Keratinocyte (primary cell): ENCODE measurements at regions not wholly inside any gene's neighbourhood (a gene's known extent, or its start where the extent isn't known, plus 50 kb on each side); places are given as distances from the start of the nearest gene placed in this dataset.

Experiments
- DNase-seq: peaks from one replicate; pipeline ENCODE4 v3.0.0-alpha.2; 2011; ENCODE audit warnings: low read depth, missing footprints, low spot score
- FAIRE-seq: peaks from 2 replicates; lab custom pipeline; 2011; peaks lifted over from hg19 to GRCh38; lab: Jason Lieb, UNC
- H2AFZ ChIP-seq: 2 replicates; pipeline ENCODE4 v1.6.0; 2012; ENCODE audit warnings: low read length, control low read depth, inconsistent platforms; ENCODE audit not compliant: control insufficient read depth
- H3K27ac ChIP-seq: 2 replicates; pipeline ENCODE4 v1.5.1; 2011; ENCODE audit warnings: low read length; ENCODE audit not compliant: control insufficient read depth, insufficient read depth
- H3K27me3 ChIP-seq: 3 replicates; pipeline ENCODE4 v1.6.0; 2011; ENCODE audit warnings: low read length; ENCODE audit not compliant: control insufficient read depth, insufficient read depth; ENCODE audit errors: extremely low read depth
- H3K36me3 ChIP-seq, 2 experiments: 2 replicates in 1 of 2; 3 replicates in 1 of 2; pipeline ENCODE4 v1.5.1; 2011; ENCODE audit warnings: low read length in 2 of 2, mild to moderate bottlenecking in 1 of 2; ENCODE audit not compliant: control insufficient read depth in 2 of 2, insufficient read depth in 2 of 2; ENCODE audit errors: extremely low read depth in 1 of 2
- H3K4me1 ChIP-seq: 3 replicates; pipeline ENCODE4 v1.5.1; 2011; ENCODE audit warnings: low read length; ENCODE audit not compliant: control insufficient read depth, insufficient read depth; ENCODE audit errors: extremely low read depth
- H3K4me2 ChIP-seq: 3 replicates; pipeline ENCODE4 v1.6.0; 2011; ENCODE audit warnings: low read depth, low read length; ENCODE audit not compliant: control insufficient read depth, insufficient read depth; ENCODE audit errors: extremely low read depth
- H3K4me3 ChIP-seq, 3 experiments: fragments of 200-600 bp in 1 of 3; sonication (generic) in 1 of 3; 2 replicates in 2 of 3; 3 replicates in 1 of 3; pipeline ENCODE4 v1.5.1; 2011 to 2016; ENCODE audit warnings: low read length in 3 of 3, mild to moderate bottlenecking in 3 of 3, control low read depth in 2 of 3, inconsistent platforms in 1 of 3, low read depth in 1 of 3, mixed read lengths in 1 of 3, mixed run types in 1 of 3, moderate library complexity in 1 of 3; ENCODE audit not compliant: control insufficient read depth in 2 of 3, insufficient read depth in 2 of 3; ENCODE audit errors: extremely low read depth in 1 of 3
- H3K79me2 ChIP-seq: 2 replicates; pipeline ENCODE4 v1.6.0; 2012; ENCODE audit warnings: low read length; ENCODE audit not compliant: control insufficient read depth, insufficient read depth
- H3K9ac ChIP-seq: 3 replicates; pipeline ENCODE4 v1.6.0; 2011; ENCODE audit warnings: low read length; ENCODE audit not compliant: control insufficient read depth, insufficient read depth; ENCODE audit errors: extremely low read depth
- H3K9me1 ChIP-seq: 3 replicates; pipeline ENCODE4 v1.6.0; 2011; ENCODE audit warnings: low read length; ENCODE audit not compliant: control insufficient read depth, insufficient read depth; ENCODE audit errors: extremely low read depth
- H3K9me3 ChIP-seq: 2 replicates; pipeline ENCODE4 v1.5.1; 2012; ENCODE audit warnings: low read depth, low read length; ENCODE audit not compliant: control insufficient read depth
- H4K20me1 ChIP-seq: 3 replicates; pipeline ENCODE4 v1.6.0; 2011; ENCODE audit warnings: low read length; ENCODE audit not compliant: control insufficient read depth, insufficient read depth; ENCODE audit errors: extremely low read depth
- CTCF ChIP-seq, 3 experiments: IDR thresholded peaks in 1 of 3; conservative IDR thresholded peaks in 1 of 3; optimal IDR thresholded peaks in 1 of 3; 2 replicates in 2 of 3; 3 replicates in 1 of 3; pipeline versions ENCODE3 to v1.5.1; 2011; ENCODE audit warnings: low read length in 3 of 3, mild to moderate bottlenecking in 3 of 3, moderate library complexity in 2 of 3, control low read depth in 1 of 3, inconsistent platforms in 1 of 3; ENCODE audit not compliant: insufficient read depth in 2 of 3; ENCODE audit errors: extremely low read depth in 1 of 3
- EZH2 ChIP-seq: IDR thresholded peaks from one replicate; pipeline ENCODE4 v1.6.1; 2012; ENCODE audit warnings: inconsistent platforms, mild to moderate bottlenecking, low read length, moderate library complexity
- dilution Hi-C: fragments of 300-500 bp; cut with MboI; formaldehyde crosslinking; loops from one replicate; pipeline ENCODE4 v1.7.0; 2020; ENCODE audit warnings: low sequenced_read_pairs; ENCODE audit not compliant: extremely low pct_ligation_motif_present

GRCh38 chr6:168956884-168957730 is 296.5 kb downstream of the THBS2 start:
- Histone ChIP-seq H3K36me3 (no peaks in the 10 kb centered on the region), H4K20me1 (no peaks in the 10 kb centered on the region), H3K9me1 (no peaks in the 10 kb centered on the region), H3K4me2 (peak overlapping the region; percentile 12), H2AFZ (no peak overlapping the region), H3K4me3 (no peak overlapping the region), H3K27me3 (no peaks in the 10 kb centered on the region), H3K79me2 (no peaks in the 10 kb centered on the region), H3K9ac (no peak overlapping the region), H3K9me3 (no peaks in the 10 kb centered on the region), H3K4me1 (peaks cover 4% of the 10 kb centered on the region), H3K27ac (no peak overlapping the region)
- DNase-seq: peak; percentile 21
- TF ChIP-seq CTCF (optimal IDR thresholded peaks at IDR 0.05 in 1 of 3, IDR thresholded peaks at IDR 0.05 in 1 of 3, conservative IDR thresholded peaks at IDR 0.05 in 1 of 3; ENCODE audit: extremely low read depth in 1 of 3, insufficient read depth in 2 of 3, low read length in 3 of 3): peak; percentile 82 to 91 (median 87)
- TF ChIP-seq EZH2: no peak
- dilution Hi-C loops: no loop called here
- FAIRE-seq: peak; percentile 93

DNA sequence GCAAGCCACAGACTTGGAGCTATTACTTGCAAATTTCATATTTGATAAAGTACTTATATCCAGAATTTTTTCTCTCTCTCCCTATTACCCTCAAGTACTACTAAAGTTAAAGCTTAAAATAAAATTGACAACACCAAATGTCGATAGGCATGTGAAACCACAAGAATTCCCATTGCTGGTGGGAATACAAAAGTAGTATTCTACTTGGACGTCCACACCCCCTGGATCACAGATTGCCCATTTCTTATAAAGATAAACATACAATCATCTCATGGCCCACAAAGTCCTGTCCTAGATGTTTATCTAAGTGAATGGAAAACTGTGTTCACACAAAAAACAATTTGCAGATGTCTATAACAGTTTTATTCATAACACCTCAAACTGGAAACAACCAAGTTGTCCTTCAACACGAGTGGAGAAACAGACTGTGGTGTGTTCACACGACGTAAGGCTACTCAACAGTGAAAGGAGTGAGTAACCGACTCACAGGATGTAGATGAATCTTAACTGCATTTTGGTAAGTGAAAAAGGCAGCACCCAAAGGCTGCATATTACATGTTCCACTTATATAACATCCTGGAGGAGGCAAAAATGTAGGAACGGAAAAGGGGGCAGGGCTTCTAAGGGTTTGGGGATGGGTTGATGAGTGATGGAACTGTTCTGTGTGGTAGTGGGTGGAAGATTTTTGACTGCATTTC is 297.4 kb downstream of the THBS2 start:
- H3K27ac ChIP-seq: no peak overlapping the region
- TF ChIP-seq CTCF (optimal IDR thresholded peaks at IDR 0.05 in 1 of 3, IDR thresholded peaks at IDR 0.05 in 1 of 3, conservative IDR thresholded peaks at IDR 0.05 in 1 of 3; ENCODE audit: extremely low read depth in 1 of 3, insufficient read depth in 2 of 3, low read length in 3 of 3) (no peak), EZH2 (no peak)
- FAIRE-seq (no peak), DNase-seq (no peak)
- peak overlapping the region; percentile 12 for H3K4me2 ChIP-seq
- peaks cover 4% of the 10 kb centered on the region for H3K4me1 ChIP-seq
- H2AFZ ChIP-seq: no peak overlapping the region
- H4K20me1 ChIP-seq: no peaks in the 10 kb centered on the region
- H3K4me3 ChIP-seq: no peak overlapping the region
- no peaks in the 10 kb centered on the region for H3K9me3 ChIP-seq
- H3K9ac ChIP-seq: no peak overlapping the region
- dilution Hi-C loops: no loop called here
- no peaks in the 10 kb centered on the region for H3K36me3 ChIP-seq
- no peaks in the 10 kb centered on the region for H3K79me2 ChIP-seq
- no peaks in the 10 kb centered on the region for H3K9me1 ChIP-seq
- H3K27me3 ChIP-seq: no peaks in the 10 kb centered on the region
